C4-2B (cell line): ENCODE measurements at regions not wholly inside any gene's neighbourhood (a gene's known extent, or its start where the extent isn't known, plus 50 kb on each side); places are given as distances from the start of the nearest gene placed in this dataset.

Source experiments
- H3K27ac ChIP-seq: fragments of 450-650 bp; 2 replicates; pipeline ENCODE4 v1.5.1; 2017
- ZFX ChIP-seq: fragments of 450-650 bp; IDR thresholded peaks from 2 replicates; pipeline ENCODE4 v1.6.1; 2017
- TF ChIP-seq, protein P1 (sequence below): fragments of 450-650 bp; conservative IDR thresholded peaks from 2 replicates; pipeline ENCODE4 v1.5.1; 2017; ENCODE audit warnings: mild to moderate bottlenecking

DNA sequence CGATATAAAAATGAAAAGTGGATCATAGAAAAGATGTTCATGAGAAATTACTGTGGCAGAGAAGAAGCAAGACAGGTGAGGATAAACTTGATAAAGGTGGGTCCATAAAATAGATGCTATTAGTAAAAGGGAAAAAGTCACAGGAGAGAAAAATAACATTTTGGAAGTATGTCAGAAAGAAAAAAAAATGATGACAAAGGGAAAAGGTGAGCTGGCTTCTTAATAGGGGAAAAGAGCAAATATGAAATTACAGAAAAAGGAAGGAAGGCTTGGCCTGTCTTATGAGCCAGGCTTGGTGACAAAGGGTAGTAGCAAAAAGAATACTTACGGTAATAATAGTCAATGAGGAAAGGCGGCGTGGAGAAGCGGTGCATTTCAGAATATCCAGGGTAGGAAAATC is 386.1 kb downstream of the RWDD3 start:
- H3K27ac ChIP-seq = no peak overlapping the region
- TF ChIP-seq, protein P1, sequence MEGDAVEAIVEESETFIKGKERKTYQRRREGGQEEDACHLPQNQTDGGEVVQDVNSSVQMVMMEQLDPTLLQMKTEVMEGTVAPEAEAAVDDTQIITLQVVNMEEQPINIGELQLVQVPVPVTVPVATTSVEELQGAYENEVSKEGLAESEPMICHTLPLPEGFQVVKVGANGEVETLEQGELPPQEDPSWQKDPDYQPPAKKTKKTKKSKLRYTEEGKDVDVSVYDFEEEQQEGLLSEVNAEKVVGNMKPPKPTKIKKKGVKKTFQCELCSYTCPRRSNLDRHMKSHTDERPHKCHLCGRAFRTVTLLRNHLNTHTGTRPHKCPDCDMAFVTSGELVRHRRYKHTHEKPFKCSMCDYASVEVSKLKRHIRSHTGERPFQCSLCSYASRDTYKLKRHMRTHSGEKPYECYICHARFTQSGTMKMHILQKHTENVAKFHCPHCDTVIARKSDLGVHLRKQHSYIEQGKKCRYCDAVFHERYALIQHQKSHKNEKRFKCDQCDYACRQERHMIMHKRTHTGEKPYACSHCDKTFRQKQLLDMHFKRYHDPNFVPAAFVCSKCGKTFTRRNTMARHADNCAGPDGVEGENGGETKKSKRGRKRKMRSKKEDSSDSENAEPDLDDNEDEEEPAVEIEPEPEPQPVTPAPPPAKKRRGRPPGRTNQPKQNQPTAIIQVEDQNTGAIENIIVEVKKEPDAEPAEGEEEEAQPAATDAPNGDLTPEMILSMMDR = no peak
- TF ChIP-seq ZFX = no peak

DNA sequence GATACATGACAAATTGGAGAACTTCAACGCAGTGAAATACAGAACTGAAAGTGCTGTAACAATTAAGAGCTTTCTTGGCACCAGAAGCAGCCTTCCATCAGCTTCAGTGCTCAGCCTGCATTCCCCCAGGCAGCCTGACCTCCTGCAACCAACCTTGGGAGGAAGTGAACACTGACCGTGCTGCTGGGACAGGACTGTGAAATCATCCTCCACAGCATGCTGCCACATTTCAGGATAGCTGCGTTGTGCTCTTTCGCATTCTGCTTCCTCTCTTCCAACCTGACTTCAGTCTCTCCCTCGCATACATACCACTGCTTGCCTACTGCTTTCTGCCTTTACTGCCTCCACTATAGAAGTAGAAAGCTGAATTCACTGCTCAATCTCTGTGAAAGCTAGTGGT is 388.6 kb downstream of the RWDD3 start:
- TF ChIP-seq ZFX = no peak
- TF ChIP-seq, protein P1 = no peak

DNA sequence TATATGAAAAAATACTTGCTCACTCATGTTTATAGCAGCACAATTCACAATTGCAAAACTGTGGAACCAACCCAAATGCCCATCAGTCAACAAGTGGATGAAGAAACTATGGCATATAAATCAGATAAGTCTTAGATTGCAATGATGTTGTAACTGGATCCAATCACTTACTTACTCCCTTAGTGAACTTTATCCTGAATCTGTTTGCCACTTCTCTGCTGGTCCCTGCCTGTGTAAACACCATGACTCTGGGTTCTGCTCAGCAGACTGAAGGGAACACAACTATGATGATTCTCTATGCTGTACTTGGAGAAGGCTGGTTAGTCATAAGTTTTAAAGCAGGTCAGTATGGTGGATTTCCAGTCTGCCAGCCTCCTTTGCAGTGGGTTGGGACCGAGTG is 391.2 kb downstream of the RWDD3 start:
- H3K27ac ChIP-seq = no peak overlapping the region
- TF ChIP-seq, protein P1 = no peak
- no peak for TF ChIP-seq ZFX

More for the DNA sequence above, 388.6 kb downstream of the RWDD3 start:
- no peak overlapping the region for H3K27ac ChIP-seq

DNA sequence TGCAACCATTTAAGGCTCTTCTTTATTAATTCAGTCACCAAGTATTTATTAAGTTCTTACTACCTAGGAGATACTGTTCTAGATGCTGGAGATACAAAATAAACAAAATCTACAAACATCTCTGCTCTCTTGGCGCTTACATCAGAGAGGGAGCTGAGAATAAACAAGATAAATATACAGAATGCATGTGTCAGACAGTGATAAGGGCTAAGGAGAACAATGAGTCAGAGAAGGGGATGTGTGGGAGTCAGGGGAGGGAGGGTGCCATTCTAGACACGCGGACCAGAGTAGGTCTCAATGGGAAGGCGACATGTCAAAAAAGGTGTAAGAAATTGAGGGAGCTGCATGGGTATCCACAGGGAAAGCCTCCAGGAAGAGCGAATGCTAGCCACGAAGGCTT is 393.2 kb downstream of the RWDD3 start:
- no peak for TF ChIP-seq ZFX
- TF ChIP-seq, protein P1 = no peak
- H3K27ac ChIP-seq = no peak overlapping the region

DNA sequence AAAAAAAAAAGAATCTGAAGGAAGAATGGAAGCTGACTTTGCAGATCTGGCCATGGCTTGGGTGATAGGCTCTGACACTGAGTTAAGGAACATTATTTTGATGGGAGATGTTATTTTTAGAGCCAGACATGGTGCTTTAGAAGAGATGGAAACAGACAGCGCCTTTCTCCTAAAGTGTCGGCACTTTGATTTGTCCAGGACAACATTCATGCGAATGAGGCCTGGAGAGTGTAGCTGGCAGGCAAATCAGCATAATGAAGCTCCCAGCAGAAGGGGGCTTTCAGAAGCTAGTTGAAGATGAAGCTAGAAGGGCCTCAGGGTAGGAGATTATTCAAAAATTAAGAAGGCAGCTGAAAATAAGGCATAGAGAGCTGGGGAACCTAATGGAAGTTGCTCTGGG is 397.7 kb downstream of the RWDD3 start:
- H3K27ac ChIP-seq = no peak overlapping the region
- TF ChIP-seq ZFX = no peak
- TF ChIP-seq, protein P1 = no peak

DNA sequence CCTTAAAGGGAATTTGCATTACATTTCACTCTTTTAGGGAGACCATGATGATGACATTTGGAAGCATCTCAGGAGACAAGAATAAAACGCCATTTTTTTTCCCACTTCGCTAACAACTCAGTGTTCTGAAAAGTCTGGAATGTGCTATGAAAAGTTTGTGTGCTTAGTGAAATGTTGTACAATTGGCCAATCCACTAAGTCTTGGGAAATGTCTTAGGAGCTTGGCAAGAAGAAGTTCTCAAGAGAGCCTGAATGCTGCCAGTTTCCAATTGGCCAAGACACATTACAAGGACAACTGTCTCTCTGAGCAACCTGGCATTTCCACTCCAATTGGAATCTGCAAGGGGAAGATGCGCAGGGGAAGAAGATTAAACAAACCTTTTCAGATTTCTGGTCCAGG is 401.8 kb downstream of the RWDD3 start:
- no peak overlapping the region for H3K27ac ChIP-seq
- TF ChIP-seq ZFX = no peak
- TF ChIP-seq, protein P1 = no peak

DNA sequence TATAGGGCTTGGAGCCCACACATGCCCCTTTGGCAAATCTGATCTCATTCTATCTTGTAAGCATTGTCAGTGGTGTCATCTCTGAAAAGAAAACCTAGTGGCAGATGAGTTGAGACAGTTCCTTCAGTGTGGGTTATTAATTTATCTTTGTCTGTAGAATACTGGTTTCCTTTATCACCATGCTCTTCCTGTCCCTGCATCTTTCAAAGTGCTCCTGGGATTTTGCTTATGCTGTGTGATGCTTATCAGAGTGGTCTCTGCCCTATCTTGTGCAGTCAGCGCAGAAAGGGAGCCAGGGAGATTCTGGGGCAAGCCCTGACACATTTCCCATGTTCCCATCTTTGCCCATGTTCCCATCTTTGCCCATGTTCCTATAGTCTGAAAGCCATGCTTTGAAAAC is 402.9 kb downstream of the RWDD3 start:
- no peak for TF ChIP-seq ZFX
- TF ChIP-seq, protein P1 = no peak
- H3K27ac ChIP-seq = no peak overlapping the region
